ENCODE measurements at regions not wholly inside any gene's neighbourhood (a gene's known extent, or its start where the extent isn't known, plus 50 kb on each side); places are given as distances from the start of the nearest gene placed in this dataset.

GRCh38 chr13:53159431-53159830, 130.8 kb downstream of the OLFM4 start:
- H3K27me3 ChIP-seq (replicated peaks in 2 of 5; ENCODE audit: control insufficient read depth in 4 of 5, insufficient read depth in 5 of 5, low read length in 4 of 5), result peaks cover 0 to 2% (median 0%) of the 10 kb centered on the region in 5 experiments
- WGBS (ENCODE audit: insufficient coverage), result 100% methylated on average over 1 of the region's 1 CpG
- CTCF ChIA-PET, result no interaction called here

GRCh38 chr13:53160211-53160610, 131.6 kb downstream of the OLFM4 start:
- ChIA-PET POLR2A (no interaction called here), CTCF (interaction anchor here (2.0 kb wide), 1 partner anchor 8 kb away, joined by 8 read pairs; no protein-coding TSS in a partner anchor)
- Histone ChIP-seq H3K4me1 (ENCODE audit: control extremely low read depth in 1 of 4, control insufficient read depth in 4 of 4, insufficient read depth in 4 of 4, low read length in 3 of 4) (no peaks in the 10 kb centered on the region), H3K4me3 (ENCODE audit: control insufficient read depth in 1 of 7, extremely low read depth in 1 of 7, insufficient read depth in 4 of 7, low read depth in 2 of 7, low read length in 6 of 7) (no peak overlapping the region), H3K9me3 (ENCODE audit: control extremely low read depth in 1 of 5, control insufficient read depth in 4 of 5, insufficient read depth in 2 of 5, low read depth in 1 of 5, low read length in 4 of 5) (no peaks in the 10 kb centered on the region), H3K27ac (ENCODE audit: insufficient read depth in 1 of 2, low read depth in 1 of 2, low read length in 2 of 2, poor library complexity in 1 of 2, severe bottlenecking in 2 of 2) (no peak overlapping the region), H3K27me3 (replicated peaks in 2 of 5; ENCODE audit: control insufficient read depth in 4 of 5, insufficient read depth in 5 of 5, low read length in 4 of 5) (peaks cover 0 to under 1% (median 0%) of the 10 kb centered on the region in 5 experiments), H3K36me3 (ENCODE audit: control insufficient read depth in 4 of 4, insufficient read depth in 4 of 4, low read length in 3 of 4) (no peaks in the 10 kb centered on the region)
- DNase-seq, result no peak
- 98% methylated on average over 7 of the region's 7 CpGs for WGBS (ENCODE audit: insufficient coverage)

More at GRCh38 chr13:53159431-53159830, 130.8 kb downstream of the OLFM4 start:
- no peaks in the 10 kb centered on the region for H3K36me3 ChIP-seq (ENCODE audit: control insufficient read depth in 4 of 4, insufficient read depth in 4 of 4, low read length in 3 of 4)
- no peak overlapping the region for H3K4me3 ChIP-seq (ENCODE audit: control insufficient read depth in 1 of 7, extremely low read depth in 1 of 7, insufficient read depth in 4 of 7, low read depth in 2 of 7, low read length in 6 of 7)
- no peaks in the 10 kb centered on the region for H3K4me1 ChIP-seq (ENCODE audit: control extremely low read depth in 1 of 4, control insufficient read depth in 4 of 4, insufficient read depth in 4 of 4, low read length in 3 of 4)
- no peak overlapping the region for H3K27ac ChIP-seq (ENCODE audit: insufficient read depth in 1 of 2, low read depth in 1 of 2, low read length in 2 of 2, poor library complexity in 1 of 2, severe bottlenecking in 2 of 2)
- H3K9me3 ChIP-seq (ENCODE audit: control extremely low read depth in 1 of 5, control insufficient read depth in 4 of 5, insufficient read depth in 2 of 5, low read depth in 1 of 5, low read length in 4 of 5), result no peaks in the 10 kb centered on the region
- DNase-seq, result no peak
- POLR2A ChIA-PET, result no interaction called here

DNA sequence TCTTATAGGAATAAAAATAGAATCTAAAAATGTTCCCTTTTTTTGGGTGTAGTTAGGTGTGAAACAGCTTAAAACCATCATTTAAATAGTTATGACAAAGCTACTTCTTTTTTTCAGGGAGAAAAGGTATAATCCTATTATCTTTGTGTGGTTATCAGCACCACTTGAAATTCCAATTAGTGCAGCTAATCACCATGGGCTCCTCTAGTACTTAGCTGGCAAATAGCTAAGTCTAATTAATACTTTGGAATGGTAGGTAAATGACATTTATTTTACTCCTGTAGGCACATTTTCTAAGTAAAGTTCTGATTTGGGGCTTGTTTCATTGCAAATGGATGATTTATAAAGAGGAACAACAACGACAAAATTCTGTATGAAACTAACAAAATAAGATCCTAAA, 132.6 kb downstream of the OLFM4 start:
- ChIA-PET POLR2A (no interaction called here), CTCF (interaction anchor here (2.0 kb wide), 1 partner anchor 9 kb away, joined by 8 read pairs; no protein-coding TSS in a partner anchor)
- Histone ChIP-seq H3K4me3 (ENCODE audit: control insufficient read depth in 1 of 7, extremely low read depth in 1 of 7, insufficient read depth in 4 of 7, low read depth in 2 of 7, low read length in 6 of 7) (no peak overlapping the region), H3K9me3 (ENCODE audit: control extremely low read depth in 1 of 5, control insufficient read depth in 4 of 5, insufficient read depth in 2 of 5, low read depth in 1 of 5, low read length in 4 of 5) (no peaks in the 10 kb centered on the region), H3K27me3 (replicated peaks in 2 of 5; ENCODE audit: control insufficient read depth in 4 of 5, insufficient read depth in 5 of 5, low read length in 4 of 5) (peaks cover 0 to 2% (median 0%) of the 10 kb centered on the region in 5 experiments), H3K36me3 (ENCODE audit: control insufficient read depth in 4 of 4, insufficient read depth in 4 of 4, low read length in 3 of 4) (no peaks in the 10 kb centered on the region), H3K4me1 (ENCODE audit: control extremely low read depth in 1 of 4, control insufficient read depth in 4 of 4, insufficient read depth in 4 of 4, low read length in 3 of 4) (no peaks in the 10 kb centered on the region), H3K27ac (ENCODE audit: insufficient read depth in 1 of 2, low read depth in 1 of 2, low read length in 2 of 2, poor library complexity in 1 of 2, severe bottlenecking in 2 of 2) (no peak overlapping the region)
- WGBS (ENCODE audit: insufficient coverage), result no CpG with 5 or more reads among the region's 1 CpG
- no peak for DNase-seq

DNA sequence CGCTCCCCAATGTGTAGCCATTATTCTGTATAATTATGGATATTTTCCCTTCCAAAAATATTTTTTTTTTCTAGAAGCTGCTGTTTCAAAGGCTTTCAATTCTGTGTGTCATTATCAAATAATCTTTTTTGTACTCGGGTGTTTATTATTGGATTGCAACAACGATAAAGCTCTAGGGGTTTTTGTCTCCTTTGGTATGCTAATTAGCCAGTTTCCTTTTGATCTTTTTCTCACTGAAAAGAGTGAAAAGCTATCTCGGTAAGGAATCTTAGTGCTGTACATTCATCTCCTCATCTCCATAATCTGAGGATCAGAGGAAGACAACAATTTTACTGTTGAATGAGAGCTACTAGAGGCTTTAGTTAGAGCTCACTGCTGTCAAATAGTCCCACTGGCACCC, 136.6 kb downstream of the OLFM4 start:
- ChIA-PET CTCF (interaction anchor here (1.4 kb wide), 1 partner anchor 13 kb away, joined by 4 read pairs; no protein-coding TSS in a partner anchor), POLR2A (no interaction called here)
- no peak for DNase-seq
- no peak overlapping the region for H3K4me3 ChIP-seq (ENCODE audit: control insufficient read depth in 1 of 7, extremely low read depth in 1 of 7, insufficient read depth in 4 of 7, low read depth in 2 of 7, low read length in 6 of 7)
- no peaks in the 10 kb centered on the region for H3K9me3 ChIP-seq (ENCODE audit: control extremely low read depth in 1 of 5, control insufficient read depth in 4 of 5, insufficient read depth in 2 of 5, low read depth in 1 of 5, low read length in 4 of 5)
- no peaks in the 10 kb centered on the region for H3K36me3 ChIP-seq (ENCODE audit: control insufficient read depth in 4 of 4, insufficient read depth in 4 of 4, low read length in 3 of 4)
- H3K4me1 ChIP-seq (ENCODE audit: control extremely low read depth in 1 of 4, control insufficient read depth in 4 of 4, insufficient read depth in 4 of 4, low read length in 3 of 4), result no peaks in the 10 kb centered on the region
- peaks cover 0 to 5% (median 0%) of the 10 kb centered on the region in 5 experiments for H3K27me3 ChIP-seq (replicated peaks in 2 of 5; ENCODE audit: control insufficient read depth in 4 of 5, insufficient read depth in 5 of 5, low read length in 4 of 5)
- H3K27ac ChIP-seq (ENCODE audit: insufficient read depth in 1 of 2, low read depth in 1 of 2, low read length in 2 of 2, poor library complexity in 1 of 2, severe bottlenecking in 2 of 2), result no peak overlapping the region
- WGBS (ENCODE audit: insufficient coverage), result no CpG with 5 or more reads among the region's 4 CpGs

DNA sequence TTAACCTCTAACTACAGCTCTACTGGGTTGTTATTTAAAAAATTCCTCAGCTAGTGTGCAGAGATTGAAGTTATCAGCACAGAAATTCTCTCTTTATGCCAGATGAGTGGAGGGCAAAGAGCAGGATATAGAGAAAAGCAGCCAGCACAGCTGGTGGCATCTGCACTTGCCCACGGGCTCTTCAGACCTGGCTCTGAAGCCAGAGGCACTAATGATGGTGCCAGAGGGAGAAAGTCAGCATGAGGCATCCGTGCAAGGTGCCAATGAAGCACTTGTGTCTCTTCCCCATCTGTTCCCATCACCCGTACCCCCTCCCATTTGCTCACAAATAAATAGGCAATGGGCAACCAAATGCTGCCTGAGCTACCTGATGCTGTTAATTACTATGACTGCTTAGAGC, 138.9 kb downstream of the OLFM4 start:
- Histone ChIP-seq H3K27ac (ENCODE audit: insufficient read depth in 1 of 2, low read depth in 1 of 2, low read length in 2 of 2, poor library complexity in 1 of 2, severe bottlenecking in 2 of 2) (no peak overlapping the region), H3K4me3 (ENCODE audit: control insufficient read depth in 1 of 7, extremely low read depth in 1 of 7, insufficient read depth in 4 of 7, low read depth in 2 of 7, low read length in 6 of 7) (no peak overlapping the region), H3K9me3 (ENCODE audit: control extremely low read depth in 1 of 5, control insufficient read depth in 4 of 5, insufficient read depth in 2 of 5, low read depth in 1 of 5, low read length in 4 of 5) (no peaks in the 10 kb centered on the region), H3K4me1 (ENCODE audit: control extremely low read depth in 1 of 4, control insufficient read depth in 4 of 4, insufficient read depth in 4 of 4, low read length in 3 of 4) (no peaks in the 10 kb centered on the region), H3K27me3 (replicated peaks in 2 of 5; ENCODE audit: control insufficient read depth in 4 of 5, insufficient read depth in 5 of 5, low read length in 4 of 5) (peaks cover 0 to 5% (median 2%) of the 10 kb centered on the region in 5 experiments), H3K36me3 (ENCODE audit: control insufficient read depth in 4 of 4, insufficient read depth in 4 of 4, low read length in 3 of 4) (no peaks in the 10 kb centered on the region)
- POLR2A ChIA-PET, result no interaction called here
- DNase-seq, result no peak
- WGBS (ENCODE audit: insufficient coverage), result 37% methylated on average over 2 of the region's 3 CpGs
- CTCF ChIA-PET, result no interaction called here

GRCh38 chr13:53170910-53171309, 142.3 kb downstream of the OLFM4 start:
- H3K27me3 ChIP-seq (replicated peaks in 2 of 5; ENCODE audit: control insufficient read depth in 4 of 5, insufficient read depth in 5 of 5, low read length in 4 of 5), result peaks cover 0 to 3% (median 2%) of the 10 kb centered on the region in 5 experiments
- no peak overlapping the region for H3K4me3 ChIP-seq (ENCODE audit: control insufficient read depth in 1 of 7, extremely low read depth in 1 of 7, insufficient read depth in 4 of 7, low read depth in 2 of 7, low read length in 6 of 7)
- ChIA-PET POLR2A (no interaction called here), CTCF (no interaction called here)
- H3K27ac ChIP-seq (ENCODE audit: insufficient read depth in 1 of 2, low read depth in 1 of 2, low read length in 2 of 2, poor library complexity in 1 of 2, severe bottlenecking in 2 of 2), result no peak overlapping the region
- H3K4me1 ChIP-seq (ENCODE audit: control extremely low read depth in 1 of 4, control insufficient read depth in 4 of 4, insufficient read depth in 4 of 4, low read length in 3 of 4), result no peaks in the 10 kb centered on the region
- H3K9me3 ChIP-seq (ENCODE audit: control extremely low read depth in 1 of 5, control insufficient read depth in 4 of 5, insufficient read depth in 2 of 5, low read depth in 1 of 5, low read length in 4 of 5), result no peaks in the 10 kb centered on the region
- DNase-seq, result no peak
- no peaks in the 10 kb centered on the region for H3K36me3 ChIP-seq (ENCODE audit: control insufficient read depth in 4 of 4, insufficient read depth in 4 of 4, low read length in 3 of 4)
- WGBS (ENCODE audit: insufficient coverage), result 90% methylated on average over 1 of the region's 1 CpG

GRCh38 chr13:53174545-53174944, 145.9 kb downstream of the OLFM4 start:
- POLR2A ChIA-PET, result no interaction called here
- H3K4me1 ChIP-seq (ENCODE audit: control extremely low read depth in 1 of 4, control insufficient read depth in 4 of 4, insufficient read depth in 4 of 4, low read length in 3 of 4), result no peaks in the 10 kb centered on the region
- H3K36me3 ChIP-seq (ENCODE audit: control insufficient read depth in 4 of 4, insufficient read depth in 4 of 4, low read length in 3 of 4), result no peaks in the 10 kb centered on the region
- H3K4me3 ChIP-seq (ENCODE audit: control insufficient read depth in 1 of 7, extremely low read depth in 1 of 7, insufficient read depth in 4 of 7, low read depth in 2 of 7, low read length in 6 of 7), result no peak overlapping the region
- H3K27me3 ChIP-seq (replicated peaks in 2 of 5; ENCODE audit: control insufficient read depth in 4 of 5, insufficient read depth in 5 of 5, low read length in 4 of 5), result peaks cover 0 to 2% (median 0%) of the 10 kb centered on the region in 5 experiments
- DNase-seq, result no peak
- no peak overlapping the region for H3K27ac ChIP-seq (ENCODE audit: insufficient read depth in 1 of 2, low read depth in 1 of 2, low read length in 2 of 2, poor library complexity in 1 of 2, severe bottlenecking in 2 of 2)
- no peaks in the 10 kb centered on the region for H3K9me3 ChIP-seq (ENCODE audit: control extremely low read depth in 1 of 5, control insufficient read depth in 4 of 5, insufficient read depth in 2 of 5, low read depth in 1 of 5, low read length in 4 of 5)
- CTCF ChIA-PET, result no interaction called here
- 100% methylated on average over 2 of the region's 2 CpGs for whole genome bisulfite sequencing (ENCODE audit: insufficient coverage)

All from common myeloid progenitor, CD34-positive (primary cell).